NT2/D1 (cell line): ENCODE measurements at regions not wholly inside any gene's neighbourhood (a gene's known extent, or its start where the extent isn't known, plus 50 kb on each side); places are given as distances from the start of the nearest gene placed in this dataset.
"Not testable (repeated sequence)": the region's sequence is repeated elsewhere in the genome, so short reads cannot be mapped to it uniquely, and the experiment has no call there.

Source experiments
- DNase-seq: peaks from one replicate; pipeline ENCODE4 v3.0.0-alpha.2; 2011; ENCODE audit warnings: low read depth, low spot score
- H3K27me3 ChIP-seq: 2 replicates; pipeline ENCODE4 v1.6.0; 2011; ENCODE audit warnings: mild to moderate bottlenecking; ENCODE audit not compliant: insufficient read length, insufficient read depth
- H3K36me3 ChIP-seq: 2 replicates; pipeline ENCODE4 v1.6.1; 2011; ENCODE audit warnings: mild to moderate bottlenecking, low read length, mixed read lengths; ENCODE audit not compliant: insufficient read depth, insufficient read length
- H3K4me1 ChIP-seq: 2 replicates; pipeline ENCODE4 v1.5.1; 2011; ENCODE audit not compliant: insufficient read depth, insufficient read length
- H3K4me3 ChIP-seq: 2 replicates; pipeline ENCODE4 v1.5.1; 2011; ENCODE audit warnings: low read depth; ENCODE audit not compliant: insufficient read length
- H3K9ac ChIP-seq: 2 replicates; pipeline ENCODE4 v1.6.0; 2011; ENCODE audit warnings: low read depth; ENCODE audit not compliant: insufficient read length
- H3K9me3 ChIP-seq: 2 replicates; pipeline ENCODE4 v1.5.1; 2011; ENCODE audit warnings: mild to moderate bottlenecking, low read length; ENCODE audit not compliant: insufficient read depth
- SUZ12 ChIP-seq: IDR thresholded peaks from 2 replicates; pipeline ENCODE4 v1.6.1; 2011; ENCODE audit not compliant: insufficient read length, insufficient read depth; ENCODE audit errors: extremely low read depth
- YY1 ChIP-seq: IDR thresholded peaks from 2 replicates; pipeline ENCODE4 v1.6.1; 2011; ENCODE audit not compliant: insufficient read length, insufficient read depth
- ZNF274 ChIP-seq: IDR thresholded peaks from 2 replicates; pipeline ENCODE4 v1.6.1; 2011; ENCODE audit warnings: mild to moderate bottlenecking, low read depth, low read length

- Histone ChIP-seq H3K4me1 (no peaks in the 10 kb centered on the region), H3K4me3 (no peak overlapping the region), H3K9me3 (no peaks in the 10 kb centered on the region), H3K36me3 (no peaks in the 10 kb centered on the region), H3K9ac (no peak overlapping the region), H3K27me3 (no peaks in the 10 kb centered on the region)
- no peak for DNase-seq
- TF ChIP-seq SUZ12 (no peak), ZNF274 (no peak)
Observed at GRCh38 chr5:82446809-82447208, 168.7 kb upstream of the RPS23 start.

- DNase-seq = no peak
- Histone ChIP-seq H3K4me3 (no peak overlapping the region), H3K4me1 (no peaks in the 10 kb centered on the region), H3K27me3 (no peaks in the 10 kb centered on the region), H3K9ac (no peak overlapping the region), H3K9me3 (no peaks in the 10 kb centered on the region), H3K36me3 (no peaks in the 10 kb centered on the region)
- no peak for TF ChIP-seq YY1
- TF ChIP-seq SUZ12 = no peak
- TF ChIP-seq ZNF274 = no peak
Observed at GRCh38 chr5:82445726-82446335, 167.7 kb upstream of the RPS23 start.

- no peaks in the 10 kb centered on the region for H3K27me3 ChIP-seq
- H3K4me3 ChIP-seq = no peak overlapping the region
- no peaks in the 10 kb centered on the region for H3K4me1 ChIP-seq
- TF ChIP-seq ZNF274 (no peak), SUZ12 (no peak), YY1 (no peak)
- H3K9me3 ChIP-seq = peaks cover 16% of the 10 kb centered on the region; the same call in 1 of the 2 replicates
- no peak overlapping the region for H3K9ac ChIP-seq
- DNase-seq = no peak
- H3K36me3 ChIP-seq = no peaks in the 10 kb centered on the region
Observed at GRCh38 chr5:82439750-82440445, 161.7 kb upstream of the RPS23 start.

DNA sequence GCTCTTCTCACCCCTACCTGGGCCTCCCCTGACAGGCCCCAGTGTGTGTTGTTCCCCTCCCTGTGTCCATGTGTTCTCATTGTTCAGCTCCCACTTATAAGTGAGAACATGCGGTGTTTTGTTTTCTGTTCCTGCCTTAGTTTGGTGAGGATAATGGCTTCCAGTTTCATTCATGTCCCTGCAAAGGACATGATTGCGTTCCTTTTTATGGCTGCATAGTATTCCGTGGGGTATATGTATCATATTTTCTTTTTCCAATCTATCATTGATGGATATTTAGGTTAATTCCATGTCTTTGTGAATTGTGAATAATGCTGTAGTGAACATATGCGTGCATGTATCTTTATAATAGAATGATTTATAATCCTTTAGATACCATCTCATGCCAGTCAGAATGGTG is 159.4 kb upstream of the RPS23 start:
- not testable (repeated sequence) for DNase-seq, H3K9ac ChIP-seq, H3K4me3 ChIP-seq, H3K4me1 ChIP-seq, H3K27me3 ChIP-seq, H3K36me3 ChIP-seq
- H3K9me3 ChIP-seq = peaks cover 16% of the 10 kb centered on the region; the same call in 1 of the 2 replicates

DNA sequence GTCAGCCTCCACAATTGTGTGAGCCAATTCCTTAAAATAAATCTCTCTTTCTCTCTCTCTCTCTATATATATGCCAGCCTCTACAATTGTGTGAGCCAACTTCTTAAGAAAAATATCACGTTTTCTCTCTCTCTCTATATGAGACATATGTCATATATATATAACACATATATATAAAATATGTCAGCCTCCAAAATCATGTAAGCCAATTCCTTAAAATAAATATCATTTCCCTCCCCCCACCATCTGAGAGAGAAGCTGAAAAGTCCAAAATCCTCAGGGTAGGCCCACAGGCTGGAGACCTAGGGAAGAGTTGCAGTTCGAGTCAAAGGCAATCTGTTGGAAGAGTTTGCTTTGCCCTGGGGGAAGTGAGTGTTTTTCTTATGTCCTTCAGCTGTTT is 158.1 kb upstream of the RPS23 start:
- H3K4me1 ChIP-seq = no peaks in the 10 kb centered on the region
- no peak for TF ChIP-seq ZNF274
- TF ChIP-seq SUZ12 = no peak
- TF ChIP-seq YY1 = no peak
- DNase-seq = no peak
- H3K4me3 ChIP-seq = no peak overlapping the region
- no peaks in the 10 kb centered on the region for H3K27me3 ChIP-seq
- no peaks in the 10 kb centered on the region for H3K36me3 ChIP-seq
- H3K9ac ChIP-seq = no peak overlapping the region
- H3K9me3 ChIP-seq = peaks cover 16% of the 10 kb centered on the region; the same call in 1 of the 2 replicates

- Histone ChIP-seq H3K9ac (peak overlapping the region; percentile 29), H3K9me3 (peaks cover 16% of the 10 kb centered on the region; the same call in 1 of the 2 replicates), H3K4me3 (peak overlapping the region; percentile 33)
- peak; percentile 4 for TF ChIP-seq YY1
- not testable (repeated sequence) for H3K4me1 ChIP-seq, H3K36me3 ChIP-seq, H3K27me3 ChIP-seq, DNase-seq
Observed at GRCh38 chr5:82434696-82435660, 156.8 kb upstream of the RPS23 start.

DNA sequence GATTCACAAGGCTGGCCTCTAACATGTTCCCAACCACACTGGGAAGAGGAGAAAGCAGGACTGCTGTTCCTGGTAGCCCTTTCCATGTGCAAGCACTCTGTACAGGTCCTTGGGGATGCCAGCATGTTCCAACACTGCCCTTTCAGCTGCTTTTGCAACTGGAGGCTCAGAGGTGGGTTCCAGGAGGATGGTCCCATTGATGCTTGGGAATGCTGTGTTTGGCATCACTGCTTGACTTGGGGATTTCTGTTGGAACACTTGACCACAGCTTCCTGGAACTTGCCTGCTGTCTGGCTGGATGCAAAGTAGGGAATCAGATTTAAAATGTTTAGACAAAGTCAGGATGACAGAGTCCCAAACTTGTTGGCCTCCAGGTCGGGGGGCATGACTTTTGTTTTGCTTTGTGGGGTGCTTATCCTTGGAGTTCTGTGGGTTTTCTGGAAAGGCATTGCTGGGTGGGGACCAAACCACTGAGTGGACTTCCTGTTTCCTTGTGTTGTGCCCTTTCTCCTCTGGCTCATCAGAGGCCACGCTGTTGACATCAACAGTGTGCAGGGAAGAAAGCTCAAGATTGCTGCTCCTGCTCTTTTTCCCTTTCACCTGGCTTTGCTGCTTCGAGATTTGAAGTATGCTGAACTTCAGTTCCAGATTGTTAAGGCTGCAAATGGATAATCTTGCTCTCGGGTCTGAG is 148.5 kb upstream of the RPS23 start:
- Histone ChIP-seq H3K4me3 (no peak overlapping the region), H3K36me3 (no peaks in the 10 kb centered on the region), H3K9ac (no peak overlapping the region), H3K9me3 (no peaks in the 10 kb centered on the region; the same call in 1 of the 2 replicates), H3K27me3 (no peaks in the 10 kb centered on the region), H3K4me1 (no peaks in the 10 kb centered on the region)
- DNase-seq = no peak
- no peak for TF ChIP-seq YY1
- no peak for TF ChIP-seq SUZ12
- TF ChIP-seq ZNF274 = no peak
